Upper lobe of left lung (tissue), 4 donors: ENCODE measurements at regions not wholly inside any gene's neighbourhood (a gene's known extent, or its start where the extent isn't known, plus 50 kb on each side); places are given as distances from the start of the nearest gene placed in this dataset.
A peak's percentile ranks its signal among the peaks of the same experiment; 100 is the strongest.
"Not testable (repeated sequence)": the region's sequence is repeated elsewhere in the genome, so short reads cannot be mapped to it uniquely, and the experiment has no call there.

ENCODE experiments used
- EP300 ChIP-seq, 4 donors: sonication (generic); formaldehyde crosslinking; IDR thresholded peaks; one replicate each; pipeline ENCODE4 v1.5.1; 2017; ENCODE audit warnings: antibody characterized with exemption in 4 of 4, control low read depth in 2 of 4
- TF ChIP-seq, protein P1 (sequence below), 6 experiments: fragments of 450-650 bp in 4 of 6; fragments of 200-600 bp in 2 of 6; sonication (generic) in 2 of 6; IDR thresholded peaks; one replicate each; pipeline ENCODE4 v1.5.1; 2016 to 2019; ENCODE audit warnings: antibody characterized with exemption in 6 of 6

DNA sequence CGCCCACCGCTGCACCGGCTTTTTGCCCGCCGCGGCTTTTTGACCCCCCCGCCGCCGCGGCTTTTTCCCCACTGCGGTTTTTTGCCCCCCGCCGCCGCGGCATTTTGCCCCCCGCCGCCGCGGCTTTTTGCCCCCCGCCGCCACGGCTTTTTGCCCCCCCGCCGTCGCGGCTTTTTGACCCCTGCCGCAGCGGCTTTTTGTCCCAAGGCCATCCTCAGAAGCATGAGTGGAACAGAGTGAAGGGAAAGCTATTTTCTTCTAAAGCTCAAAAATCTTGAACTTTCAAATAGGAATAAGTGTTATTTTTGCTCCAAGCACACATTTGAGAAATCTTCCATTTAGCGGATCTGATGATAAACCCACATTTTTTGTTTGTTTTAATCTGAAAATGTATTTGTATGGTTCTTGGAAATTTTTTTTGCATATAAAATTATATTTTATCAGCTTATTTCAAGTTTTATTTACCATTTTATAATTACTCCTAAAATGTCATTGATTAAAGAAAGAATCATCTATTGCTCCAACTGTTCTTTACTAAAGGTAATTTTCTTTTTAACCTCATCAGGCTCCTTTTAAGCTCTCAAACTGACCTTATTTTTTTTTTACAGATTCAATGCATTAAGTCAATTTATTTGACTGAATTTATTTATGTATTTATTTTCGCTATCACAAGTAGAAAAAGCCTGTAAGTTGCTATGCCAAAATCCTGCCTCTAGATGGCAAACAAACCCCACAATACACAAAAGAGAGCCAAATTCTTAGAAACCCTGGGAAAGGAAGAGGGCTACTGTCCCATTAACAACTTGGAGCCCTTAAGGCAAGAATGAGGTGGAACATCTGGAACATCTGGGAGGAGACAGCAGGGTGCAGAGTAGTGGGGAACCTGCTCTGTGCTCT, 460.3 kb downstream of the ZNF33B start:
- not testable (repeated sequence) for TF ChIP-seq EP300 (IDR thresholded peaks at IDR 0.05)
- TF ChIP-seq, protein P1, sequence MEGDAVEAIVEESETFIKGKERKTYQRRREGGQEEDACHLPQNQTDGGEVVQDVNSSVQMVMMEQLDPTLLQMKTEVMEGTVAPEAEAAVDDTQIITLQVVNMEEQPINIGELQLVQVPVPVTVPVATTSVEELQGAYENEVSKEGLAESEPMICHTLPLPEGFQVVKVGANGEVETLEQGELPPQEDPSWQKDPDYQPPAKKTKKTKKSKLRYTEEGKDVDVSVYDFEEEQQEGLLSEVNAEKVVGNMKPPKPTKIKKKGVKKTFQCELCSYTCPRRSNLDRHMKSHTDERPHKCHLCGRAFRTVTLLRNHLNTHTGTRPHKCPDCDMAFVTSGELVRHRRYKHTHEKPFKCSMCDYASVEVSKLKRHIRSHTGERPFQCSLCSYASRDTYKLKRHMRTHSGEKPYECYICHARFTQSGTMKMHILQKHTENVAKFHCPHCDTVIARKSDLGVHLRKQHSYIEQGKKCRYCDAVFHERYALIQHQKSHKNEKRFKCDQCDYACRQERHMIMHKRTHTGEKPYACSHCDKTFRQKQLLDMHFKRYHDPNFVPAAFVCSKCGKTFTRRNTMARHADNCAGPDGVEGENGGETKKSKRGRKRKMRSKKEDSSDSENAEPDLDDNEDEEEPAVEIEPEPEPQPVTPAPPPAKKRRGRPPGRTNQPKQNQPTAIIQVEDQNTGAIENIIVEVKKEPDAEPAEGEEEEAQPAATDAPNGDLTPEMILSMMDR (IDR thresholded peaks at IDR 0.05) = peak in 4 of 6 experiments; percentile 27 to 49 (median 40)
